SK-N-SH treated with all-trans-retinoic acid at 6 μM for 48 hours (cell line): ENCODE measurements at regions not wholly inside any gene's neighbourhood (a gene's known extent, or its start where the extent isn't known, plus 50 kb on each side); places are given as distances from the start of the nearest gene placed in this dataset.

ENCODE experiments used
- ARNTL ChIP-seq: fragments of 450-650 bp; formaldehyde crosslinking; IDR thresholded peaks from 2 replicates; pipeline ENCODE4 v1.5.0; 2020; ENCODE audit warnings: low read depth, mild to moderate bottlenecking, moderate library complexity, borderline replicate concordance
- BACH2 ChIP-seq: fragments of 250-450 bp; sonication (Bioruptor Pico); IDR thresholded peaks from 2 replicates; pipeline ENCODE4 v1.9.0; 2021; ENCODE audit warnings: mild to moderate bottlenecking, borderline replicate concordance
- CSDC2 ChIP-seq: fragments of 250-450 bp; sonication (Bioruptor Pico); IDR thresholded peaks from 2 replicates; pipeline ENCODE4 v1.5.0; 2020; ENCODE audit warnings: mild to moderate bottlenecking, moderate library complexity
- ISL1 ChIP-seq: fragments of 250-450 bp; sonication (Bioruptor Pico); IDR thresholded peaks from 2 replicates; pipeline ENCODE4 v2.1.2; 2022; ENCODE audit warnings: mild to moderate bottlenecking, moderate library complexity
- PATZ1 ChIP-seq: fragments of 250-450 bp; sonication (Bioruptor Pico); IDR thresholded peaks from 2 replicates; pipeline ENCODE4 v1.8.0; 2020; ENCODE audit warnings: mild to moderate bottlenecking, moderate library complexity, borderline replicate concordance
- PPARA ChIP-seq: fragments of 250-450 bp; sonication (Bioruptor Pico); IDR thresholded peaks from 2 replicates; pipeline ENCODE4 v1.5.0; 2020; ENCODE audit warnings: mild to moderate bottlenecking, borderline replicate concordance
- TSHZ2 ChIP-seq: fragments of 250-450 bp; sonication (Bioruptor Pico); IDR thresholded peaks from 2 replicates; pipeline ENCODE4 v1.5.0; 2020; ENCODE audit warnings: mild to moderate bottlenecking, moderate library complexity
- ZC3H10 ChIP-seq: fragments of 250-450 bp; sonication (Bioruptor Pico); IDR thresholded peaks from 2 replicates; pipeline ENCODE4 v1.5.1; 2021; ENCODE audit warnings: mild to moderate bottlenecking, moderate library complexity
- ZFP3 ChIP-seq: fragments of 250-450 bp; sonication (Bioruptor Pico); IDR thresholded peaks from 2 replicates; pipeline ENCODE4 v1.5.0; 2020; ENCODE audit warnings: mild to moderate bottlenecking, moderate library complexity
- ZFP30 ChIP-seq: fragments of 450-650 bp; formaldehyde crosslinking; IDR thresholded peaks from 2 replicates; pipeline ENCODE4 v1.5.0; 2022; ENCODE audit warnings: mild to moderate bottlenecking, moderate library complexity
- ZNF565 ChIP-seq: fragments of 450-650 bp; formaldehyde crosslinking; conservative IDR thresholded peaks from 2 replicates; pipeline ENCODE4 v1.5.0; 2020; ENCODE audit warnings: low read depth, mild to moderate bottlenecking, moderate library complexity
- ZNF70 ChIP-seq: fragments of 450-650 bp; formaldehyde crosslinking; IDR thresholded peaks from 2 replicates; pipeline ENCODE4 v1.5.0; 2020; ENCODE audit warnings: mild to moderate bottlenecking, moderate library complexity
- ZNF8 ChIP-seq: fragments of 450-650 bp; formaldehyde crosslinking; IDR thresholded peaks from 2 replicates; pipeline ENCODE4 v1.5.0; 2020; ENCODE audit warnings: mild to moderate bottlenecking, moderate library complexity
- TF ChIP-seq, protein P1 (sequence below): fragments of 250-450 bp; sonication (Bioruptor Pico); IDR thresholded peaks from 2 replicates; pipeline ENCODE4 v1.5.1; 2020; ENCODE audit warnings: low read depth, mild to moderate bottlenecking, moderate library complexity

DNA sequence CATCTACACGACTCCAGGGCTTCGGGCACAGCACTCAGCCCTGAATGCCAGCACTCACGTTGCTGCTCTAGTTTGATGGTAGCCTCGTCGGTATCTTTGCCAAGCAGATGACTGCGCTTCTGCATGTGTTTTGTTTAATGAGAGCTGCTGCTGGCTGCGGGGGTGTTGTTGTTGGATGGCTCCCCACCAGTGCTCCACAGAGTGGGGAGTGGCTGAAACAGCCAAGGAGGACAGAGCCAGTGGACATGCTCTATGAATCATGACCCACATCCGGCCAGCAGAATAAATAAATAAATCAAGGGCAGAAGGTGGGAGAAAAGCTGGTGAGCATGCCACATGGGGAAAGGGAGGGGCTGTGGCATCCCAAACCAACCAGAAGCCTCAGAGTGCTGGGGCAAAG, 131.2 kb upstream of the SOX11 start:
- TF ChIP-seq ZFP3, result no peak
- no peak for TF ChIP-seq ZFP30 (CRISPR knock-in tag)
- TF ChIP-seq ARNTL (CRISPR knock-in tag), result no peak
- TF ChIP-seq PPARA (CRISPR knock-in tag), result no peak
- TF ChIP-seq, protein P1, sequence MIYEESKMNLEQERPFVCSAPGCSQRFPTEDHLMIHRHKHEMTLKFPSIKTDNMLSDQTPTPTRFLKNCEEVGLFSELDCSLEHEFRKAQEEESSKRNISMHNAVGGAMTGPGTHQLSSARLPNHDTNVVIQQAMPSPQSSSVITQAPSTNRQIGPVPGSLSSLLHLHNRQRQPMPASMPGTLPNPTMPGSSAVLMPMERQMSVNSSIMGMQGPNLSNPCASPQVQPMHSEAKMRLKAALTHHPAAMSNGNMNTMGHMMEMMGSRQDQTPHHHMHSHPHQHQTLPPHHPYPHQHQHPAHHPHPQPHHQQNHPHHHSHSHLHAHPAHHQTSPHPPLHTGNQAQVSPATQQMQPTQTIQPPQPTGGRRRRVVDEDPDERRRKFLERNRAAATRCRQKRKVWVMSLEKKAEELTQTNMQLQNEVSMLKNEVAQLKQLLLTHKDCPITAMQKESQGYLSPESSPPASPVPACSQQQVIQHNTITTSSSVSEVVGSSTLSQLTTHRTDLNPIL (CRISPR knock-in tag), result no peak
- TF ChIP-seq CSDC2 (CRISPR knock-in tag), result no peak
- no peak for TF ChIP-seq PATZ1
- TF ChIP-seq ZNF70 (CRISPR knock-in tag), result no peak
- no peak for TF ChIP-seq ZNF8 (CRISPR knock-in tag)
- TF ChIP-seq TSHZ2 (CRISPR knock-in tag), result no peak
- TF ChIP-seq ZC3H10 (CRISPR knock-in tag), result no peak
- no peak for TF ChIP-seq BACH2 (CRISPR knock-in tag)
- no peak for TF ChIP-seq ZNF565 (CRISPR knock-in tag)
- TF ChIP-seq ISL1 (CRISPR knock-in tag), result no peak
